GM23338 (cell line): ENCODE measurements at regions not wholly inside any gene's neighbourhood (a gene's known extent, or its start where the extent isn't known, plus 50 kb on each side); places are given as distances from the start of the nearest gene placed in this dataset.

Experiments used
- ATAC-seq: fragments of 200-7000 bp; cut with Tn5 transposase; 3 replicates; pipeline ENCODE4 v1.9.1; 2020
- DNase-seq: peaks from one replicate; pipeline ENCODE4 v3.0.0-alpha.2; 2015; ENCODE audit warnings: low spot score
- H2AFZ ChIP-seq: fragments of 200-600 bp; sonication (generic); 2 replicates; pipeline ENCODE4 v1.8.0; 2016; ENCODE audit warnings: antibody characterized with exemption, mild to moderate bottlenecking, moderate library complexity
- H3F3A ChIP-seq: fragments of 200-600 bp; sonication (generic); replicated peaks from 2 replicates; pipeline ENCODE4 v1.8.0; 2017; ENCODE audit warnings: antibody characterized with exemption, mixed run types, low read depth
- H3K27ac ChIP-seq: fragments of 200-600 bp; sonication (generic); 2 replicates; pipeline ENCODE4 v1.6.1; 2016; ENCODE audit warnings: low read depth
- H3K27me3 ChIP-seq: fragments of 200-600 bp; sonication (generic); 2 replicates; pipeline ENCODE4 v1.8.0; 2016; ENCODE audit warnings: mild to moderate bottlenecking, mixed run types, moderate library complexity; ENCODE audit not compliant: insufficient read depth
- H3K36me3 ChIP-seq: fragments of 200-600 bp; sonication (generic); 2 replicates; pipeline ENCODE4 v1.8.0; 2016; ENCODE audit warnings: mild to moderate bottlenecking; ENCODE audit not compliant: insufficient read depth
- H3K4me1 ChIP-seq: fragments of 200-600 bp; sonication (generic); 2 replicates; pipeline ENCODE4 v1.8.0; 2016; ENCODE audit warnings: mild to moderate bottlenecking, moderate library complexity; ENCODE audit not compliant: insufficient read depth
- H3K4me2 ChIP-seq: fragments of 200-600 bp; sonication (generic); 2 replicates; pipeline ENCODE4 v1.7.1; 2017; ENCODE audit warnings: mixed run types
- H3K4me3 ChIP-seq: fragments of 200-600 bp; sonication (generic); 2 replicates; pipeline ENCODE4 v1.6.1; 2016; ENCODE audit warnings: mixed run types
- H3K79me2 ChIP-seq: fragments of 200-600 bp; sonication (generic); replicated peaks from 2 replicates; pipeline ENCODE4 v1.8.0; 2017; ENCODE audit warnings: mild to moderate bottlenecking; ENCODE audit not compliant: insufficient read depth
- H3K9me2 ChIP-seq: fragments of 200-600 bp; sonication (generic); 2 replicates; pipeline ENCODE4 v1.8.0; 2017; ENCODE audit not compliant: insufficient read depth
- H4K20me1 ChIP-seq: fragments of 200-600 bp; sonication (generic); replicated peaks from 2 replicates; pipeline ENCODE4 v1.8.0; 2017; ENCODE audit warnings: mild to moderate bottlenecking; ENCODE audit not compliant: insufficient read depth
- H3K27ac Mint-ChIP-seq: 2 replicates; pipeline ENCODE4 v1.8.0; 2020; ENCODE audit warnings: inconsistent platforms, mild to moderate bottlenecking, moderate library complexity, mixed read lengths
- H3K27me3 Mint-ChIP-seq: 3 replicates; pipeline ENCODE4 v1.8.0; 2022; ENCODE audit warnings: low read depth, mild to moderate bottlenecking, moderate library complexity, mixed read lengths, inconsistent platforms; ENCODE audit not compliant: insufficient read depth, poor library complexity
- H3K36me3 Mint-ChIP-seq: 3 replicates; pipeline ENCODE4 v1.8.0; 2021; ENCODE audit warnings: low read depth, mild to moderate bottlenecking, inconsistent platforms, moderate library complexity, mixed read lengths
- H3K4me1 Mint-ChIP-seq: 3 replicates; pipeline ENCODE4 v1.8.0; 2020; ENCODE audit warnings: mild to moderate bottlenecking, inconsistent platforms, mixed read lengths
- H3K4me3 Mint-ChIP-seq: 3 replicates; pipeline ENCODE4 v1.8.0; 2021; ENCODE audit warnings: moderate library complexity, mild to moderate bottlenecking, inconsistent platforms, mixed read lengths
- H3K9me3 Mint-ChIP-seq: 3 replicates; pipeline ENCODE4 v1.8.0; 2020; ENCODE audit warnings: moderate library complexity, mild to moderate bottlenecking, inconsistent platforms, mixed read lengths
- CREB1 ChIP-seq: fragments of 250-450 bp; sonication (Bioruptor Pico); IDR thresholded peaks from 2 replicates; pipeline ENCODE4 v1.5.0; 2020; ENCODE audit warnings: low read depth, mild to moderate bottlenecking, moderate library complexity
- EZH2 ChIP-seq: fragments of 200-600 bp; sonication (generic); IDR thresholded peaks from one replicate; pipeline ENCODE4 v1.8.0; 2017; ENCODE audit warnings: antibody characterized with exemption, mild to moderate bottlenecking, low read depth; ENCODE audit not compliant: unreplicated experiment
- EZH2phosphoT487 ChIP-seq: fragments of 200-600 bp; sonication (generic); IDR thresholded peaks from one replicate; pipeline ENCODE4 v1.8.1; 2018; ENCODE audit warnings: antibody characterized with exemption; ENCODE audit not compliant: unreplicated experiment
- JUNB ChIP-seq: IDR thresholded peaks from one replicate; pipeline ENCODE4 v1.6.1; 2016; ENCODE audit warnings: antibody characterized with exemption; ENCODE audit not compliant: unreplicated experiment
- NANOG ChIP-seq: IDR thresholded peaks from 2 replicates; pipeline ENCODE4 v1.6.1; 2016; ENCODE audit warnings: antibody characterized with exemption, borderline replicate concordance
- POLR2AphosphoS5 ChIP-seq: IDR thresholded peaks from 2 replicates; pipeline ENCODE4 v1.6.1; 2016; ENCODE audit warnings: antibody characterized with exemption, low read depth
- REST ChIP-seq: IDR thresholded peaks from one replicate; pipeline ENCODE4 v1.6.1; 2018; ENCODE audit warnings: antibody characterized with exemption; ENCODE audit not compliant: unreplicated experiment
- STAT1 ChIP-seq: IDR thresholded peaks from one replicate; pipeline ENCODE4 v1.6.1; 2016; ENCODE audit warnings: antibody characterized with exemption; ENCODE audit not compliant: unreplicated experiment
- ZNF114 ChIP-seq: fragments of 250-450 bp; sonication (Bioruptor Pico); IDR thresholded peaks from 2 replicates; pipeline ENCODE4 v1.5.0; 2020; ENCODE audit warnings: mild to moderate bottlenecking, moderate library complexity
- ZNF331 ChIP-seq: fragments of 250-450 bp; sonication (Bioruptor Pico); IDR thresholded peaks from 2 replicates; pipeline ENCODE4 v1.5.0; 2020; ENCODE audit warnings: low read depth, mild to moderate bottlenecking, moderate library complexity
- TF ChIP-seq, protein P1 (sequence below): IDR thresholded peaks from 2 replicates; pipeline ENCODE4 v1.6.1; 2016; ENCODE audit warnings: antibody characterized with exemption
- TF ChIP-seq, protein P2 (sequence below): fragments of 250-450 bp; sonication (Bioruptor Pico); IDR thresholded peaks from 2 replicates; pipeline ENCODE4 v1.5.0; 2020; ENCODE audit warnings: mild to moderate bottlenecking, moderate library complexity
- TF ChIP-seq, protein P3 (sequence below), 2 experiments: fragments of 200-600 bp in 1 of 2; sonication (generic) in 1 of 2; conservative IDR thresholded peaks; 2 replicates each; pipeline versions ENCODE4 v1.5.1 to v1.6.1; 2016 to 2017; ENCODE audit warnings: antibody characterized with exemption in 2 of 2, low read depth in 2 of 2, mild to moderate bottlenecking in 2 of 2, moderate library complexity in 1 of 2

- no peaks in the 10 kb centered on the region for H3K9me2 ChIP-seq
- H3K79me2 ChIP-seq: no peaks in the 10 kb centered on the region
- no peak for TF ChIP-seq STAT1
- TF ChIP-seq ZNF331 (CRISPR knock-in tag): no peak
- TF ChIP-seq NANOG: no peak
- no peak for TF ChIP-seq POLR2AphosphoS5
- TF ChIP-seq EZH2: no peak
- TF ChIP-seq, protein P1, sequence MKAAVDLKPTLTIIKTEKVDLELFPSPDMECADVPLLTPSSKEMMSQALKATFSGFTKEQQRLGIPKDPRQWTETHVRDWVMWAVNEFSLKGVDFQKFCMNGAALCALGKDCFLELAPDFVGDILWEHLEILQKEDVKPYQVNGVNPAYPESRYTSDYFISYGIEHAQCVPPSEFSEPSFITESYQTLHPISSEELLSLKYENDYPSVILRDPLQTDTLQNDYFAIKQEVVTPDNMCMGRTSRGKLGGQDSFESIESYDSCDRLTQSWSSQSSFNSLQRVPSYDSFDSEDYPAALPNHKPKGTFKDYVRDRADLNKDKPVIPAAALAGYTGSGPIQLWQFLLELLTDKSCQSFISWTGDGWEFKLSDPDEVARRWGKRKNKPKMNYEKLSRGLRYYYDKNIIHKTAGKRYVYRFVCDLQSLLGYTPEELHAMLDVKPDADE: no peak
- no peak for TF ChIP-seq CREB1 (CRISPR knock-in tag)
- TF ChIP-seq JUNB: no peak
- TF ChIP-seq EZH2phosphoT487: no peak
- TF ChIP-seq, protein P2, sequence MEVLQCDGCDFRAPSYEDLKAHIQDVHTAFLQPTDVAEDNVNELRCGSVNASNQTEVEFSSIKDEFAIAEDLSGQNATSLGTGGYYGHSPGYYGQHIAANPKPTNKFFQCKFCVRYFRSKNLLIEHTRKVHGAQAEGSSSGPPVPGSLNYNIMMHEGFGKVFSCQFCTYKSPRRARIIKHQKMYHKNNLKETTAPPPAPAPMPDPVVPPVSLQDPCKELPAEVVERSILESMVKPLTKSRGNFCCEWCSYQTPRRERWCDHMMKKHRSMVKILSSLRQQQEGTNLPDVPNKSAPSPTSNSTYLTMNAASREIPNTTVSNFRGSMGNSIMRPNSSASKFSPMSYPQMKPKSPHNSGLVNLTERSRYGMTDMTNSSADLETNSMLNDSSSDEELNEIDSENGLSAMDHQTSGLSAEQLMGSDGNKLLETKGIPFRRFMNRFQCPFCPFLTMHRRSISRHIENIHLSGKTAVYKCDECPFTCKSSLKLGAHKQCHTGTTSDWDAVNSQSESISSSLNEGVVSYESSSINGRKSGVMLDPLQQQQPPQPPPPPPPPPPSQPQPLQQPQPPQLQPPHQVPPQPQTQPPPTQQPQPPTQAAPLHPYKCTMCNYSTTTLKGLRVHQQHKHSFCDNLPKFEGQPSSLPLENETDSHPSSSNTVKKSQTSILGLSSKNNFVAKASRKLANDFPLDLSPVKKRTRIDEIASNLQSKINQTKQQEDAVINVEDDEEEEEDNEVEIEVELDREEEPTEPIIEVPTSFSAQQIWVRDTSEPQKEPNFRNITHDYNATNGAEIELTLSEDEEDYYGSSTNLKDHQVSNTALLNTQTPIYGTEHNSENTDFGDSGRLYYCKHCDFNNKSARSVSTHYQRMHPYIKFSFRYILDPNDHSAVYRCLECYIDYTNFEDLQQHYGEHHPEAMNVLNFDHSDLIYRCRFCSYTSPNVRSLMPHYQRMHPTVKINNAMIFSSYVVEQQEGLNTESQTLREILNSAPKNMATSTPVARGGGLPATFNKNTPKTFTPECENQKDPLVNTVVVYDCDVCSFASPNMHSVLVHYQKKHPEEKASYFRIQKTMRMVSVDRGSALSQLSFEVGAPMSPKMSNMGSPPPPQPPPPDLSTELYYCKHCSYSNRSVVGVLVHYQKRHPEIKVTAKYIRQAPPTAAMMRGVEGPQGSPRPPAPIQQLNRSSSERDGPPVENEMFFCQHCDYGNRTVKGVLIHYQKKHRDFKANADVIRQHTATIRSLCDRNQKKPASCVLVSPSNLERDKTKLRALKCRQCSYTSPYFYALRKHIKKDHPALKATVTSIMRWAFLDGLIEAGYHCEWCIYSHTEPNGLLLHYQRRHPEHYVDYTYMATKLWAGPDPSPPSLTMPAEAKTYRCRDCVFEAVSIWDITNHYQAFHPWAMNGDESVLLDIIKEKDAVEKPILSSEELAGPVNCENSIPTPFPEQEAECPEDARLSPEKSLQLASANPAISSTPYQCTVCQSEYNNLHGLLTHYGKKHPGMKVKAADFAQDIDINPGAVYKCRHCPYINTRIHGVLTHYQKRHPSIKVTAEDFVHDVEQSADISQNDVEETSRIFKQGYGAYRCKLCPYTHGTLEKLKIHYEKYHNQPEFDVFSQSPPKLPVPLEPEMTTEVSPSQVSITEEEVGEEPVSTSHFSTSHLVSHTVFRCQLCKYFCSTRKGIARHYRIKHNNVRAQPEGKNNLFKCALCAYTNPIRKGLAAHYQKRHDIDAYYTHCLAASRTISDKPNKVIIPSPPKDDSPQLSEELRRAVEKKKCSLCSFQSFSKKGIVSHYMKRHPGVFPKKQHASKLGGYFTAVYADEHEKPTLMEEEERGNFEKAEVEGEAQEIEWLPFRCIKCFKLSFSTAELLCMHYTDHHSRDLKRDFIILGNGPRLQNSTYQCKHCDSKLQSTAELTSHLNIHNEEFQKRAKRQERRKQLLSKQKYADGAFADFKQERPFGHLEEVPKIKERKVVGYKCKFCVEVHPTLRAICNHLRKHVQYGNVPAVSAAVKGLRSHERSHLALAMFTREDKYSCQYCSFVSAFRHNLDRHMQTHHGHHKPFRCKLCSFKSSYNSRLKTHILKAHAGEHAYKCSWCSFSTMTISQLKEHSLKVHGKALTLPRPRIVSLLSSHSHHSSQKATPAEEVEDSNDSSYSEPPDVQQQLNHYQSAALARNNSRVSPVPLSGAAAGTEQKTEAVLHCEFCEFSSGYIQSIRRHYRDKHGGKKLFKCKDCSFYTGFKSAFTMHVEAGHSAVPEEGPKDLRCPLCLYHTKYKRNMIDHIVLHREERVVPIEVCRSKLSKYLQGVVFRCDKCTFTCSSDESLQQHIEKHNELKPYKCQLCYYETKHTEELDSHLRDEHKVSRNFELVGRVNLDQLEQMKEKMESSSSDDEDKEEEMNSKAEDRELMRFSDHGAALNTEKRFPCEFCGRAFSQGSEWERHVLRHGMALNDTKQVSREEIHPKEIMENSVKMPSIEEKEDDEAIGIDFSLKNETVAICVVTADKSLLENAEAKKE (CRISPR knock-in tag): no peak
- TF ChIP-seq, protein P3, sequence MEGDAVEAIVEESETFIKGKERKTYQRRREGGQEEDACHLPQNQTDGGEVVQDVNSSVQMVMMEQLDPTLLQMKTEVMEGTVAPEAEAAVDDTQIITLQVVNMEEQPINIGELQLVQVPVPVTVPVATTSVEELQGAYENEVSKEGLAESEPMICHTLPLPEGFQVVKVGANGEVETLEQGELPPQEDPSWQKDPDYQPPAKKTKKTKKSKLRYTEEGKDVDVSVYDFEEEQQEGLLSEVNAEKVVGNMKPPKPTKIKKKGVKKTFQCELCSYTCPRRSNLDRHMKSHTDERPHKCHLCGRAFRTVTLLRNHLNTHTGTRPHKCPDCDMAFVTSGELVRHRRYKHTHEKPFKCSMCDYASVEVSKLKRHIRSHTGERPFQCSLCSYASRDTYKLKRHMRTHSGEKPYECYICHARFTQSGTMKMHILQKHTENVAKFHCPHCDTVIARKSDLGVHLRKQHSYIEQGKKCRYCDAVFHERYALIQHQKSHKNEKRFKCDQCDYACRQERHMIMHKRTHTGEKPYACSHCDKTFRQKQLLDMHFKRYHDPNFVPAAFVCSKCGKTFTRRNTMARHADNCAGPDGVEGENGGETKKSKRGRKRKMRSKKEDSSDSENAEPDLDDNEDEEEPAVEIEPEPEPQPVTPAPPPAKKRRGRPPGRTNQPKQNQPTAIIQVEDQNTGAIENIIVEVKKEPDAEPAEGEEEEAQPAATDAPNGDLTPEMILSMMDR (conservative IDR thresholded peaks at IDR 0.05; ENCODE audit: low read depth in 2 of 2): no peak
- no peak for TF ChIP-seq REST
- no peak for TF ChIP-seq ZNF114 (CRISPR knock-in tag)
- H3F3A ChIP-seq: no peaks in the 10 kb centered on the region
- no peaks in the 10 kb centered on the region for H4K20me1 ChIP-seq
- Mint-ChIP-seq H3K36me3 (no peaks in the 10 kb centered on the region), H3K27ac (no peak overlapping the region), H3K4me3 (no peak overlapping the region), H3K27me3 (no peaks in the 10 kb centered on the region), H3K9me3 (no peaks in the 10 kb centered on the region), H3K4me1 (no peaks in the 10 kb centered on the region)
- DNase-seq (no peak), ATAC-seq (no peak)
- H3K27ac ChIP-seq: no peak overlapping the region
- H3K4me2 ChIP-seq: no peak overlapping the region
- no peak overlapping the region for H2AFZ ChIP-seq
- H3K4me3 ChIP-seq: no peak overlapping the region
- no peaks in the 10 kb centered on the region for H3K36me3 ChIP-seq
- H3K27me3 ChIP-seq: no peaks in the 10 kb centered on the region
- no peaks in the 10 kb centered on the region for H3K4me1 ChIP-seq
These were observed 623.8 kb upstream of the CHORDC1 start for GRCh38 chr11:90846628-90847027.
